SK-N-SH (cell line): ENCODE measurements at regions not wholly inside any gene's neighbourhood (a gene's known extent, or its start where the extent isn't known, plus 50 kb on each side); places are given as distances from the start of the nearest gene placed in this dataset.
"Not testable (repeated sequence)": the region's sequence is repeated elsewhere in the genome, so short reads cannot be mapped to it uniquely, and the experiment has no call there.

Experiments
- CTCF ChIA-PET: fragments of 300-600, 350-600 bp; formaldehyde crosslinking; extraction: SDS; loops from one replicate; lab custom pipeline; 2021; lab: Yijun Ruan, JAX
- POLR2A ChIA-PET: fragments of 350-600 bp; sonication (Branson Sonifier 250); formaldehyde crosslinking; extraction: SDS; loops from one replicate; lab custom pipeline; 2020; ENCODE audit warnings: antibody characterized with exemption, inconsistent platforms; lab: Yijun Ruan, JAX
- DNase-seq: peaks from one replicate; pipeline ENCODE4 v3.0.0; 2012
- H2AFZ ChIP-seq: fragments of 200-600 bp; sonication (generic); 2 replicates; pipeline ENCODE4 v1.8.1; 2016; ENCODE audit warnings: antibody characterized with exemption, mild to moderate bottlenecking, low read depth
- H3F3A ChIP-seq: fragments of 200-600 bp; sonication (generic); replicated peaks from 2 replicates; pipeline ENCODE3; 2016; ENCODE audit warnings: antibody characterized with exemption, mild to moderate bottlenecking; ENCODE audit not compliant: insufficient read depth
- H3K27ac ChIP-seq, 2 experiments: fragments of 200-500 bp in 1 of 2; fragments of 200-600 bp in 1 of 2; sonication (Bioruptor generic) in 1 of 2; sonication (generic), shearing (Covaris generic) in 1 of 2; 2 replicates each; pipeline versions ENCODE4 v1.5.1 to v1.6.1; 2014 to 2016; ENCODE audit warnings: low read depth in 2 of 2, inconsistent platforms in 1 of 2, low read length in 1 of 2, mild to moderate bottlenecking in 1 of 2, mixed read lengths in 1 of 2
- H3K27me3 ChIP-seq: fragments of 200-600 bp; sonication (generic), shearing (Covaris generic); 2 replicates; pipeline ENCODE4 v1.6.1; 2016; ENCODE audit warnings: mixed run types; ENCODE audit not compliant: insufficient read depth
- H3K36me3 ChIP-seq, 2 experiments: fragments of 200-500 bp in 1 of 2; fragments of 200-600 bp in 1 of 2; sonication (Bioruptor generic) in 1 of 2; sonication (generic) in 1 of 2; replicated peaks in 1 of 2; 2 replicates each; pipeline versions ENCODE3 to v1.5.1; 2014 to 2016; ENCODE audit warnings: low read length in 1 of 2, mild to moderate bottlenecking in 1 of 2; ENCODE audit not compliant: insufficient read depth in 2 of 2, control insufficient read depth in 1 of 2
- H3K4me1 ChIP-seq, 2 experiments: fragments of 200-500 bp in 1 of 2; fragments of 200-600 bp in 1 of 2; sonication (Bioruptor generic) in 1 of 2; sonication (generic), shearing (Covaris generic) in 1 of 2; 2 replicates each; pipeline versions ENCODE4 v1.5.1 to v1.6.1; 2014 to 2016; ENCODE audit warnings: low read depth in 1 of 2, low read length in 1 of 2, mixed run types in 1 of 2; ENCODE audit not compliant: insufficient read depth in 2 of 2, control insufficient read depth in 1 of 2
- H3K4me2 ChIP-seq: fragments of 200-600 bp; sonication (generic), shearing (Covaris generic); 2 replicates; pipeline ENCODE4 v1.6.1; 2017; ENCODE audit warnings: mixed run types
- H3K4me3 ChIP-seq, 2 experiments: fragments of 200-500 bp in 1 of 2; fragments of 200-600 bp in 1 of 2; sonication (Bioruptor generic) in 1 of 2; sonication (generic), shearing (Covaris generic) in 1 of 2; 2 replicates each; pipeline versions ENCODE4 v1.5.1 to v1.8.1; 2014 to 2016; ENCODE audit warnings: low read depth in 2 of 2, inconsistent platforms in 1 of 2, low read length in 1 of 2, mild to moderate bottlenecking in 1 of 2, mixed read lengths in 1 of 2, moderate library complexity in 1 of 2
- H3K79me2 ChIP-seq: fragments of 200-600 bp; sonication (generic); 2 replicates; pipeline ENCODE4 v1.8.1; 2017; ENCODE audit warnings: mild to moderate bottlenecking; ENCODE audit not compliant: insufficient read depth
- H3K9ac ChIP-seq: fragments of 200-600 bp; sonication (generic); 2 replicates; pipeline ENCODE4 v1.6.1; 2017; ENCODE audit warnings: mixed run types
- H3K9me2 ChIP-seq: fragments of 200-600 bp; sonication (generic); 2 replicates; pipeline ENCODE4 v1.6.1; 2017; ENCODE audit warnings: mixed run types
- H3K9me3 ChIP-seq: fragments of 200-600 bp; sonication (generic); 2 replicates; pipeline ENCODE4 v1.6.1; 2017; ENCODE audit warnings: mixed run types, mild to moderate bottlenecking, moderate library complexity
- H4K20me1 ChIP-seq: fragments of 200-600 bp; sonication (generic); 2 replicates; pipeline ENCODE4 v1.6.1; 2017; ENCODE audit warnings: mild to moderate bottlenecking, mixed run types; ENCODE audit not compliant: insufficient read depth
- NFIC ChIP-seq: IDR thresholded peaks from 2 replicates; pipeline ENCODE4 v1.4.0; 2012; ENCODE audit warnings: borderline replicate concordance
- NRF1 ChIP-seq: IDR thresholded peaks from 2 replicates; pipeline ENCODE4 v1.6.1; 2012; ENCODE audit warnings: low read depth, mild to moderate bottlenecking, low read length
- RFX5 ChIP-seq: IDR thresholded peaks from 2 replicates; pipeline ENCODE4 v1.6.1; 2012; ENCODE audit warnings: mild to moderate bottlenecking, improper control_type of control experiment, low read length
- TAF1 ChIP-seq: IDR thresholded peaks from 2 replicates; pipeline ENCODE4 v1.6.1; 2012; ENCODE audit warnings: low read depth, mild to moderate bottlenecking, low read length, moderate library complexity, borderline replicate concordance
- WGBS: methylation state at CpG from one replicate; pipeline ENCODE4 v1.1.6; 2017; ENCODE audit warnings: low lambda C conversion rate; 5-methylcytosine and 5-hydroxymethylcytosine counted together
- TF ChIP-seq, protein P1 (sequence below): fragments of 150-350 bp; IDR thresholded peaks from 2 replicates; pipeline ENCODE4 v1.6.1; 2016; ENCODE audit warnings: mild to moderate bottlenecking, low read depth, low read length

DNA sequence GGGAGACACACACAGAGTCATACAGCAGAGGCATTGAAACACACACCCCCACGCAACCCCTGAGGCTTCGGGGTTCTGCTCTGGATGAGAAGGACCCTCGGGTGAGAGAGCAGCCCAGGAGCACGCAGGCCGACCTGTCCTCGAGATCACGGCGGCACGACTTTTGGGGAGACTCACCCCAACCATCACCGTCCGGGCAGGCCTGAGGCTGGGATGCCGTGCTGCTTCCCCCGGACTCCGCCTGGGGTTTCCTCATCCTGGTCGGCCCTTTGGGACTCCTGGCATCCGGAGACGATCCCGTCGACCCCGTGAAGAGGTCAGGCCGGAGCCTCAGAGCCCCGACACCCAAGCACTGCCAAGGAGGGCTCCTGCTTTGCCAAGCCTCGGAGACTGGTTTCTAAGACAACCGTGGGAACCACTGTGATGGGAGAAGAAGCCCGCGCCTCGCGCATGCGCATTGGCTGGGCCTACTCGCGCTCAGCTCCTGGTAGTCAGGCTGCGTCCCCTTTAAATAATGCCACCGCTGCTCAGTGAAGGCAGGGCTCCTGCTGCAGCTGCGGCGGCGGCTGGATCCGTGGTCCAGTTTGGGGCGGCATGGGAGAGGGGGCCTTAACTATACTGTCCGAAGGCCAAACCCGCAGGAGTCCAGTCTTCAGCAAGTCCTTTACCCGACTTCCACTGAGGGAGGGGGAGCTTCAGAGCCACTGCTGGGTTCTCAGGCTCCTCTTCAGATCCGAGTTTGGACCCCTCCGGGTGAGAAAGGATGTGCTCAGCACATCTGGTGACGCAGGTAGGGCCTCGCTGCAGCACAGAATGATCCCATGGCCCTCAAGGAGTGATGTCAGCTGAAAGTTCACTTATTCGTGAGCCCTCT, 171.4 kb upstream of the ZNF337 start:
- CTCF ChIA-PET, result no interaction called here
- H3K27ac ChIP-seq, result no peak overlapping the region
- peak; percentile 71 for DNase-seq
- H3F3A ChIP-seq, result no peaks in the 10 kb centered on the region
- POLR2A ChIA-PET, result no interaction called here
- H3K4me3 ChIP-seq, result peak overlapping the region in 1 of 2 experiments; percentile 34; a peak in 2 of 4 replicates
- H3K79me2 ChIP-seq, result no peaks in the 10 kb centered on the region
- WGBS, result 37% methylated on average over 23 of the region's 46 CpGs
- H3K4me2 ChIP-seq, result peak overlapping the region; percentile 44
- H3K9me2 ChIP-seq, result no peaks in the 10 kb centered on the region
- no peaks in the 10 kb centered on the region for H3K36me3 ChIP-seq
- H3K4me1 ChIP-seq, result peaks cover 0 to 15% of the 10 kb centered on the region in 2 experiments; a peak in 1 of 4 replicates
- H4K20me1 ChIP-seq, result no peaks in the 10 kb centered on the region
- no peak overlapping the region for H3K9ac ChIP-seq
- TF ChIP-seq RFX5, result no peak
- peak; percentile 71 for TF ChIP-seq NRF1
- TF ChIP-seq NFIC, result no peak
- TF ChIP-seq, protein P1, sequence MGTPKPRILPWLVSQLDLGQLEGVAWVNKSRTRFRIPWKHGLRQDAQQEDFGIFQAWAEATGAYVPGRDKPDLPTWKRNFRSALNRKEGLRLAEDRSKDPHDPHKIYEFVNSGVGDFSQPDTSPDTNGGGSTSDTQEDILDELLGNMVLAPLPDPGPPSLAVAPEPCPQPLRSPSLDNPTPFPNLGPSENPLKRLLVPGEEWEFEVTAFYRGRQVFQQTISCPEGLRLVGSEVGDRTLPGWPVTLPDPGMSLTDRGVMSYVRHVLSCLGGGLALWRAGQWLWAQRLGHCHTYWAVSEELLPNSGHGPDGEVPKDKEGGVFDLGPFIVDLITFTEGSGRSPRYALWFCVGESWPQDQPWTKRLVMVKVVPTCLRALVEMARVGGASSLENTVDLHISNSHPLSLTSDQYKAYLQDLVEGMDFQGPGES, result no peak
- TF ChIP-seq TAF1, result no peak
- no peak overlapping the region for H2AFZ ChIP-seq
- no peaks in the 10 kb centered on the region for H3K9me3 ChIP-seq
- no peaks in the 10 kb centered on the region for H3K27me3 ChIP-seq

DNA sequence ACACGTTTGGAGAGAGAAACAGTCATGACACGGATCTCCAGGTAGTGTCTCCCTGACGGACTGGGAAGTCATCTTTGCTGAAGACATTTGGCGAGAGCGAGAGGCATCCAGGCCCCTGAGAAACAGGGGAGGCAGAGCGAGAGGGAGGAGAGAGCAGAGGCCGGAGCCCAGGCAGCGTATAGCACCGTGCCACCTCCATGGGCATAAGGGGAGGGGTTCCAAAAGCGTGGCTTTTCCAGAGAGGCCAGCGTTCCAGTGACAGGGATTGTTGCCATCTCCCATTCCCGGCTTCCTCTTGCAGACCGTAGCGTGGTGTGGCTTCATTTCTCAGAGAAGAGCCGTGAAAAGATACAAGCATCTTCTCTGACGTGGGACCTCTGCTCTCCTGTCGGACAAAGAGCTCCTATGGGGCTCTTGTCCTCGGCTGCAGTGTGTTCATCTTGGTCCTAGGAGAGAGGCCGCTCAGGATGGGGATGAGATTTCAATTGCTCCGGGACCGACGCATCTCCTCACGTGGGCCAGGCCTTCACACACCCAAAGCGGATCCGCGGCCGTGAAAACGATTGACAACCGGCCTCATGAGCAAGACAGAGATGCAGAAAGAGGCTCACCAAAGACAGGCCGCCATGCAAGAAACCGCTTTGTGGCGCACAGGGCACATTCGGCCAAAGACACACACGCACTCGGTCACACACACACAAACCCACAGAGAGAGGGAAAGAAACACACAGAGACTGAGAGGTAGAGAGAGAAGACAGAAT, 170.5 kb upstream of the ZNF337 start:
- POLR2A ChIA-PET, H3K4me3 ChIP-seq, DNase-seq: not testable (repeated sequence)

More for the DNA sequence above, 170.5 kb upstream of the ZNF337 start:
- H3K4me2 ChIP-seq, H3K27me3 ChIP-seq, H3K27ac ChIP-seq, H3K9me3 ChIP-seq, H3F3A ChIP-seq, H3K9me2 ChIP-seq, H3K36me3 ChIP-seq, H2AFZ ChIP-seq, H4K20me1 ChIP-seq, CTCF ChIA-PET, H3K9ac ChIP-seq, H3K79me2 ChIP-seq: not testable (repeated sequence)
- 85% methylated on average over 34 of the region's 35 CpGs for WGBS
- peaks cover 0 to 15% of the 10 kb centered on the region in 2 experiments; a peak in 1 of 4 replicates for H3K4me1 ChIP-seq
